IPS-18c (cell line): ENCODE measurements at regions not wholly inside any gene's neighbourhood (a gene's known extent, or its start where the extent isn't known, plus 50 kb on each side); places are given as distances from the start of the nearest gene placed in this dataset.
"Not testable (repeated sequence)": the region's sequence is repeated elsewhere in the genome, so short reads cannot be mapped to it uniquely, and the experiment has no call there.

Source experiments
- H3K4me3 ChIP-seq: 2 replicates; pipeline ENCODE4 v1.7.0; 2013; ENCODE audit warnings: low read depth, mild to moderate bottlenecking, low read length, moderate library complexity; ENCODE audit not compliant: insufficient read depth
- H3K9me3 ChIP-seq: one replicate; pipeline ENCODE4 v1.6.1; 2013; ENCODE audit warnings: mild to moderate bottlenecking, low read length, moderate library complexity; ENCODE audit not compliant: control insufficient read depth, insufficient read depth

- Histone ChIP-seq H3K9me3 (no peaks in the 10 kb centered on the region), H3K4me3 (no peak overlapping the region)
These were observed 535.0 kb downstream of the RFPL4B start for GRCh38 chr6:112881828-112882780.

- Histone ChIP-seq H3K4me3 (no peak overlapping the region), H3K9me3 (no peaks in the 10 kb centered on the region)
These were observed 536.0 kb downstream of the RFPL4B start for GRCh38 chr6:112883095-112883494.

- no peak overlapping the region for H3K4me3 ChIP-seq
- H3K9me3 ChIP-seq = no peaks in the 10 kb centered on the region
These were observed 539.3 kb downstream of the RFPL4B start for GRCh38 chr6:112886415-112886814.

GRCh38 chr6:112887424-112887823 lies 540.3 kb downstream of the RFPL4B start:
- H3K4me3 ChIP-seq, H3K9me3 ChIP-seq: not testable (repeated sequence)

- Histone ChIP-seq H3K4me3 (no peak overlapping the region), H3K9me3 (no peaks in the 10 kb centered on the region)
These were observed 552.4 kb downstream of the RFPL4B start for GRCh38 chr6:112899541-112899940.

- H3K9me3 ChIP-seq = no peaks in the 10 kb centered on the region
- no peak overlapping the region for H3K4me3 ChIP-seq
These were observed 556.2 kb downstream of the RFPL4B start for GRCh38 chr6:112903361-112903760.

- Histone ChIP-seq H3K4me3 (no peak overlapping the region), H3K9me3 (no peaks in the 10 kb centered on the region)
These were observed 559.6 kb downstream of the RFPL4B start for GRCh38 chr6:112906726-112907125.

GRCh38 chr6:112909781-112910180 lies 562.7 kb downstream of the RFPL4B start:
- Histone ChIP-seq H3K4me3 (no peak overlapping the region), H3K9me3 (no peaks in the 10 kb centered on the region)

- no peaks in the 10 kb centered on the region for H3K9me3 ChIP-seq
These were observed 563.1 kb downstream of the RFPL4B start for GRCh38 chr6:112910256-112910655.

GRCh38 chr6:112911959-112912358 lies 564.8 kb downstream of the RFPL4B start:
- no peak overlapping the region for H3K4me3 ChIP-seq
- no peaks in the 10 kb centered on the region for H3K9me3 ChIP-seq

More at GRCh38 chr6:112910256-112910655, 563.1 kb downstream of the RFPL4B start:
- no peak overlapping the region for H3K4me3 ChIP-seq

- no peaks in the 10 kb centered on the region for H3K9me3 ChIP-seq
- H3K4me3 ChIP-seq = no peak overlapping the region
These were observed 565.4 kb downstream of the RFPL4B start for GRCh38 chr6:112912416-112913101.

- H3K9me3 ChIP-seq, H3K4me3 ChIP-seq: not testable (repeated sequence)
These were observed 572.6 kb downstream of the RFPL4B start for GRCh38 chr6:112919744-112920143.

GRCh38 chr6:112920994-112921393 lies 573.9 kb downstream of the RFPL4B start:
- no peaks in the 10 kb centered on the region for H3K9me3 ChIP-seq
- H3K4me3 ChIP-seq = no peak overlapping the region

- Histone ChIP-seq H3K4me3 (no peak overlapping the region), H3K9me3 (no peaks in the 10 kb centered on the region)
These were observed 576.9 kb downstream of the RFPL4B start for GRCh38 chr6:112923940-112924587.

- Histone ChIP-seq H3K9me3 (no peaks in the 10 kb centered on the region), H3K4me3 (no peak overlapping the region)
These were observed 578.6 kb downstream of the RFPL4B start for GRCh38 chr6:112925702-112926101.

- H3K4me3 ChIP-seq = no peak overlapping the region
- H3K9me3 ChIP-seq = no peaks in the 10 kb centered on the region
These were observed 580.7 kb downstream of the RFPL4B start for GRCh38 chr6:112927641-112928320.

- no peak overlapping the region for H3K4me3 ChIP-seq
These were observed 582.5 kb downstream of the RFPL4B start for GRCh38 chr6:112929641-112930040.

More at GRCh38 chr6:112929641-112930040, 582.5 kb downstream of the RFPL4B start:
- H3K9me3 ChIP-seq = no peaks in the 10 kb centered on the region
